Tibial nerve (tissue), 4 donors: ENCODE measurements at regions not wholly inside any gene's neighbourhood (a gene's known extent, or its start where the extent isn't known, plus 50 kb on each side); places are given as distances from the start of the nearest gene placed in this dataset.
"Not testable (repeated sequence)": the region's sequence is repeated elsewhere in the genome, so short reads cannot be mapped to it uniquely, and the experiment has no call there.

Experiments used
- EP300 ChIP-seq, 2 donors: sonication (generic); formaldehyde crosslinking; IDR thresholded peaks; one replicate each; pipeline ENCODE4 v1.6.1; 2017; ENCODE audit warnings: antibody characterized with exemption in 2 of 2, mild to moderate bottlenecking in 1 of 2
- POLR2A ChIP-seq, 2 donors: fragments of 450-650 bp; IDR thresholded peaks; one replicate each; pipeline ENCODE4 v1.6.1; 2017; ENCODE audit warnings: antibody characterized with exemption in 2 of 2, mild to moderate bottlenecking in 2 of 2, moderate library complexity in 2 of 2
- TF ChIP-seq, protein P1 (sequence below), 5 experiments: fragments of 200-600 bp in 3 of 5; fragments of 450-650 bp in 2 of 5; sonication (generic) in 3 of 5; IDR thresholded peaks; one replicate each; pipeline ENCODE4 v1.5.1; 2016 to 2019; ENCODE audit warnings: antibody characterized with exemption in 5 of 5, mild to moderate bottlenecking in 3 of 5, moderate library complexity in 2 of 5

DNA sequence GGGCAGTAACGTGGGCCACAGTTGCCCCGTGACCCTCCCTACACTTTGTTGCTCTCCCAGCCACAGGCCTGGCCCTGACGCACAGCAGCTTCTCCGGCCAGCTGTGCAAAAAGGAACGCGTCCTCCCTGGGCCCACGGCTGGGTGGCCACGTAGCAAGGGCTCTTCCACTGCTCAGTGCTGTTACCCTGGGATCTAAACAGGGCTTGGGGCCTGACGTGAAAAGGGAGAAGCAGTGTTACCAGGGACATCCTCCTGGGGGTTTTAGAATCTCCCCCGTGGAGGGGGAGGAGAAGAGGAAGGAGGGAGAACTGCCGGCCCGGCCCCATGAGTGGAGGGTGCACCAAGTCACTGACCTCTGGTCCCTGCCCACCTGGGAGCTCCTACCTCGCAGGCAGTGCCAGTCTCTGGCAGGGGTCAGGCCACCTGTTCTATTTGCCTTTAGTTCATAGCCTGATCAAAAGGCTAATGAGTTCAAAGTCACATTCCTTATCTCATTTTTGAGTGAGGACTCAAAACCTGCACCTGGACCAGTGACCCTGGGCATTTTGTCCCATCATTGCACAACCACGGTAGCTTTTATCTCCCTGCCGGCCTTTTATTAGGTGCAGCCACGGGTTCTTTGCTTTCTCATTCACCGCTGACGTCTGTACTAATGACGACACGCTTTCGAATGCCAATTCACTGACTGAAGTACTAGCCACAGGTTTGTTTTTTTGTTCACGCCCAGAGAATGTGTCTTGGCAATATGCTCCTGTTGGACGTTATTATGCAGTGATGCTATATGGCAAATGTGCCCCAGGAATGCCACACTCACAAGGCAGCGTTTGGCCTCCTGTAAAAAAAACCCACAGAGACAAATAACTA, 4424.6 kb upstream of the TPTE start:
- TF ChIP-seq, protein P1, sequence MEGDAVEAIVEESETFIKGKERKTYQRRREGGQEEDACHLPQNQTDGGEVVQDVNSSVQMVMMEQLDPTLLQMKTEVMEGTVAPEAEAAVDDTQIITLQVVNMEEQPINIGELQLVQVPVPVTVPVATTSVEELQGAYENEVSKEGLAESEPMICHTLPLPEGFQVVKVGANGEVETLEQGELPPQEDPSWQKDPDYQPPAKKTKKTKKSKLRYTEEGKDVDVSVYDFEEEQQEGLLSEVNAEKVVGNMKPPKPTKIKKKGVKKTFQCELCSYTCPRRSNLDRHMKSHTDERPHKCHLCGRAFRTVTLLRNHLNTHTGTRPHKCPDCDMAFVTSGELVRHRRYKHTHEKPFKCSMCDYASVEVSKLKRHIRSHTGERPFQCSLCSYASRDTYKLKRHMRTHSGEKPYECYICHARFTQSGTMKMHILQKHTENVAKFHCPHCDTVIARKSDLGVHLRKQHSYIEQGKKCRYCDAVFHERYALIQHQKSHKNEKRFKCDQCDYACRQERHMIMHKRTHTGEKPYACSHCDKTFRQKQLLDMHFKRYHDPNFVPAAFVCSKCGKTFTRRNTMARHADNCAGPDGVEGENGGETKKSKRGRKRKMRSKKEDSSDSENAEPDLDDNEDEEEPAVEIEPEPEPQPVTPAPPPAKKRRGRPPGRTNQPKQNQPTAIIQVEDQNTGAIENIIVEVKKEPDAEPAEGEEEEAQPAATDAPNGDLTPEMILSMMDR (IDR thresholded peaks at IDR 0.05): not testable (repeated sequence)
- TF ChIP-seq POLR2A, EP300 (IDR thresholded peaks at IDR 0.05): not testable (repeated sequence)
